ENCODE measurements at regions not wholly inside any gene's neighbourhood (a gene's known extent, or its start where the extent isn't known, plus 50 kb on each side); places are given as distances from the start of the nearest gene placed in this dataset.
"Not testable (repeated sequence)": the region's sequence is repeated elsewhere in the genome, so short reads cannot be mapped to it uniquely, and the experiment has no call there.

GRCh38 chr10:23630376-23630775 lies 191.5 kb downstream of the OTUD1 start:
- ChIA-PET CTCF (no interaction called here), POLR2A (no interaction called here)
- H3K4me3 ChIP-seq (ENCODE audit: control insufficient read depth in 1 of 7, extremely low read depth in 1 of 7, insufficient read depth in 4 of 7, low read depth in 2 of 7, low read length in 6 of 7) = no peak overlapping the region
- no peak for DNase-seq
- no peak overlapping the region for H3K27ac ChIP-seq (ENCODE audit: insufficient read depth in 1 of 2, low read depth in 1 of 2, low read length in 2 of 2, poor library complexity in 1 of 2, severe bottlenecking in 2 of 2)
- no peaks in the 10 kb centered on the region for H3K4me1 ChIP-seq (ENCODE audit: control extremely low read depth in 1 of 4, control insufficient read depth in 4 of 4, insufficient read depth in 4 of 4, low read length in 3 of 4)
- no peaks in the 10 kb centered on the region for H3K36me3 ChIP-seq (ENCODE audit: control insufficient read depth in 4 of 4, insufficient read depth in 4 of 4, low read length in 3 of 4)
- H3K27me3 ChIP-seq (replicated peaks in 2 of 5; ENCODE audit: control insufficient read depth in 4 of 5, insufficient read depth in 5 of 5, low read length in 4 of 5) = no peaks in the 10 kb centered on the region
- peaks cover 0 to 4% (median 0%) of the 10 kb centered on the region in 5 experiments for H3K9me3 ChIP-seq (ENCODE audit: control extremely low read depth in 1 of 5, control insufficient read depth in 4 of 5, insufficient read depth in 2 of 5, low read depth in 1 of 5, low read length in 4 of 5)

GRCh38 chr10:23630885-23631284 lies 192.0 kb downstream of the OTUD1 start:
- Histone ChIP-seq H3K4me3 (ENCODE audit: control insufficient read depth in 1 of 7, extremely low read depth in 1 of 7, insufficient read depth in 4 of 7, low read depth in 2 of 7, low read length in 6 of 7) (no peak overlapping the region), H3K27ac (ENCODE audit: insufficient read depth in 1 of 2, low read depth in 1 of 2, low read length in 2 of 2, poor library complexity in 1 of 2, severe bottlenecking in 2 of 2) (no peak overlapping the region), H3K36me3 (ENCODE audit: control insufficient read depth in 4 of 4, insufficient read depth in 4 of 4, low read length in 3 of 4) (no peaks in the 10 kb centered on the region), H3K27me3 (replicated peaks in 2 of 5; ENCODE audit: control insufficient read depth in 4 of 5, insufficient read depth in 5 of 5, low read length in 4 of 5) (no peaks in the 10 kb centered on the region), H3K9me3 (ENCODE audit: control extremely low read depth in 1 of 5, control insufficient read depth in 4 of 5, insufficient read depth in 2 of 5, low read depth in 1 of 5, low read length in 4 of 5) (peaks cover 0 to 4% (median 0%) of the 10 kb centered on the region in 5 experiments), H3K4me1 (ENCODE audit: control extremely low read depth in 1 of 4, control insufficient read depth in 4 of 4, insufficient read depth in 4 of 4, low read length in 3 of 4) (no peaks in the 10 kb centered on the region)
- ChIA-PET POLR2A (no interaction called here), CTCF (no interaction called here)
- 75% methylated on average over 2 of the region's 3 CpGs for WGBS (ENCODE audit: insufficient coverage)
- no peak for DNase-seq

GRCh38 chr10:23643111-23643780 lies 204.4 kb downstream of the OTUD1 start:
- Histone ChIP-seq H3K27me3 (replicated peaks in 2 of 5; ENCODE audit: control insufficient read depth in 4 of 5, insufficient read depth in 5 of 5, low read length in 4 of 5) (no peaks in the 10 kb centered on the region), H3K4me3 (ENCODE audit: control insufficient read depth in 1 of 7, extremely low read depth in 1 of 7, insufficient read depth in 4 of 7, low read depth in 2 of 7, low read length in 6 of 7) (no peak overlapping the region), H3K36me3 (ENCODE audit: control insufficient read depth in 4 of 4, insufficient read depth in 4 of 4, low read length in 3 of 4) (no peaks in the 10 kb centered on the region), H3K4me1 (ENCODE audit: control extremely low read depth in 1 of 4, control insufficient read depth in 4 of 4, insufficient read depth in 4 of 4, low read length in 3 of 4) (peaks cover 0 to 4% (median 0%) of the 10 kb centered on the region in 4 experiments), H3K27ac (ENCODE audit: insufficient read depth in 1 of 2, low read depth in 1 of 2, low read length in 2 of 2, poor library complexity in 1 of 2, severe bottlenecking in 2 of 2) (no peak overlapping the region), H3K9me3 (ENCODE audit: control extremely low read depth in 1 of 5, control insufficient read depth in 4 of 5, insufficient read depth in 2 of 5, low read depth in 1 of 5, low read length in 4 of 5) (no peaks in the 10 kb centered on the region)
- ChIA-PET CTCF (no interaction called here), POLR2A (no interaction called here)
- DNase-seq = peak in 2 of 3 donors; percentile 1
- whole genome bisulfite sequencing (ENCODE audit: insufficient coverage) = no CpG with 5 or more reads among the region's 4 CpGs

DNA sequence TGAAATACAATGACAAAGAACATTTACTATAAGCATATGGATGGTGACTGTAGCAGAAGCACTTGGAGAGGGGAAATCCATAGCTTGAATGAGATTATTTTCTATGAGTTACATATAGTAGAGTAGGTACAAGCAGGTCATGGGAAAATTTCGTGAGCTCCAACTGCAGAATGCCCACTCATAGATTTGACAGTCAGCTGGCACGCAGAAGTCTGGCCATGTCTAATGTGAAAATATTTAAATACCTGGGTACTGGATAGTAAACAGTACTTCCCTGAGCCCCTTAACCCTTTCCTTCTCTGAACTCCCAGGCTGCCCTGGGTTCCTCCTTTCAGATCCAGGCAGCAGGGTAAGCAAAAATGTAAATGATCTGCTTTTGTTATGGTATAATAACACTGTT lies 209.7 kb downstream of the OTUD1 start:
- 100% methylated on average over 1 of the region's 2 CpGs for WGBS (ENCODE audit: insufficient coverage)
- Histone ChIP-seq H3K9me3 (ENCODE audit: control extremely low read depth in 1 of 5, control insufficient read depth in 4 of 5, insufficient read depth in 2 of 5, low read depth in 1 of 5, low read length in 4 of 5) (no peaks in the 10 kb centered on the region), H3K27ac (ENCODE audit: insufficient read depth in 1 of 2, low read depth in 1 of 2, low read length in 2 of 2, poor library complexity in 1 of 2, severe bottlenecking in 2 of 2) (no peak overlapping the region), H3K27me3 (replicated peaks in 2 of 5; ENCODE audit: control insufficient read depth in 4 of 5, insufficient read depth in 5 of 5, low read length in 4 of 5) (no peaks in the 10 kb centered on the region), H3K4me1 (ENCODE audit: control extremely low read depth in 1 of 4, control insufficient read depth in 4 of 4, insufficient read depth in 4 of 4, low read length in 3 of 4) (no peaks in the 10 kb centered on the region), H3K36me3 (ENCODE audit: control insufficient read depth in 4 of 4, insufficient read depth in 4 of 4, low read length in 3 of 4) (no peaks in the 10 kb centered on the region), H3K4me3 (ENCODE audit: control insufficient read depth in 1 of 7, extremely low read depth in 1 of 7, insufficient read depth in 4 of 7, low read depth in 2 of 7, low read length in 6 of 7) (no peak overlapping the region)
- CTCF ChIA-PET = no interaction called here
- no peak for DNase-seq
- POLR2A ChIA-PET = no interaction called here

DNA sequence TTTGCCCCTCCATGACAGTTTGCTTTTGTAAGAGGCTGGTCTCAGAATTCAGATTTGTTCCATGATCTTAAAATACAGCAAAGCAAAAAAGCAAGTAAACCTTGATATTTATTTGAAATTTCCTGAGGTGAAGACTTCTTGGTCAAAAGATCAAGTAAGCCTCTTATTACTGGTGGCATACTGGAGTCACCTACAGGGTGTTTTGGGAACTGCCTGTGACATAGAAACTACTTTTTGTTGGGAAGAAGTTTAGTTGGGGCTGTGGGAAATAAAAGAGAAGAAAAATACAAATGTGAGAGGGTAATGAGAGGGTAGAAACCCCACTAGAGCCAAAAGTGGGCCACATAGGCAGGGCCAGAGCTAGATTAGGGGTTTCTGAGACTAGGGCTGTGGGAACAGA lies 217.9 kb downstream of the OTUD1 start:
- CTCF ChIA-PET = interaction anchor here (0.8 to 1.6 kb wide), 3 partner anchors 246 to 342 kb away, joined by 3 to 4 read pairs (median 3); no protein-coding TSS in a partner anchor
- Histone ChIP-seq H3K36me3 (ENCODE audit: control insufficient read depth in 4 of 4, insufficient read depth in 4 of 4, low read length in 3 of 4) (no peaks in the 10 kb centered on the region), H3K27ac (ENCODE audit: insufficient read depth in 1 of 2, low read depth in 1 of 2, low read length in 2 of 2, poor library complexity in 1 of 2, severe bottlenecking in 2 of 2) (no peak overlapping the region), H3K4me3 (ENCODE audit: control insufficient read depth in 1 of 7, extremely low read depth in 1 of 7, insufficient read depth in 4 of 7, low read depth in 2 of 7, low read length in 6 of 7) (no peak overlapping the region), H3K9me3 (ENCODE audit: control extremely low read depth in 1 of 5, control insufficient read depth in 4 of 5, insufficient read depth in 2 of 5, low read depth in 1 of 5, low read length in 4 of 5) (no peaks in the 10 kb centered on the region), H3K27me3 (replicated peaks in 2 of 5; ENCODE audit: control insufficient read depth in 4 of 5, insufficient read depth in 5 of 5, low read length in 4 of 5) (peaks cover 0 to 14% (median 0%) of the 10 kb centered on the region in 5 experiments), H3K4me1 (ENCODE audit: control extremely low read depth in 1 of 4, control insufficient read depth in 4 of 4, insufficient read depth in 4 of 4, low read length in 3 of 4) (no peaks in the 10 kb centered on the region)
- POLR2A ChIA-PET = no interaction called here
- peak in 2 of 3 donors; percentile 4 to 19 for DNase-seq

- Histone ChIP-seq H3K4me1 (ENCODE audit: control extremely low read depth in 1 of 4, control insufficient read depth in 4 of 4, insufficient read depth in 4 of 4, low read length in 3 of 4) (no peaks in the 10 kb centered on the region), H3K36me3 (ENCODE audit: control insufficient read depth in 4 of 4, insufficient read depth in 4 of 4, low read length in 3 of 4) (no peaks in the 10 kb centered on the region), H3K4me3 (ENCODE audit: control insufficient read depth in 1 of 7, extremely low read depth in 1 of 7, insufficient read depth in 4 of 7, low read depth in 2 of 7, low read length in 6 of 7) (no peak overlapping the region), H3K9me3 (ENCODE audit: control extremely low read depth in 1 of 5, control insufficient read depth in 4 of 5, insufficient read depth in 2 of 5, low read depth in 1 of 5, low read length in 4 of 5) (no peaks in the 10 kb centered on the region), H3K27ac (ENCODE audit: insufficient read depth in 1 of 2, low read depth in 1 of 2, low read length in 2 of 2, poor library complexity in 1 of 2, severe bottlenecking in 2 of 2) (no peak overlapping the region), H3K27me3 (replicated peaks in 2 of 5; ENCODE audit: control insufficient read depth in 4 of 5, insufficient read depth in 5 of 5, low read length in 4 of 5) (peaks cover 0 to 14% (median 0%) of the 10 kb centered on the region in 5 experiments)
- ChIA-PET POLR2A (no interaction called here), CTCF (interaction anchor here (0.8 to 1.6 kb wide), 4 partner anchors 14 to 343 kb away, joined by 3 to 4 read pairs (median 3); no protein-coding TSS in a partner anchor)
- no peak for DNase-seq
Measured at GRCh38 chr10:23657677-23658076, 218.8 kb downstream of the OTUD1 start.

- CTCF ChIA-PET = interaction anchor here (1.3 kb wide), 1 partner anchor 14 kb away, joined by 3 read pairs; no protein-coding TSS in a partner anchor
- H3K27ac ChIP-seq (ENCODE audit: insufficient read depth in 1 of 2, low read depth in 1 of 2, low read length in 2 of 2, poor library complexity in 1 of 2, severe bottlenecking in 2 of 2); H3K36me3 ChIP-seq (ENCODE audit: control insufficient read depth in 4 of 4, insufficient read depth in 4 of 4, low read length in 3 of 4); H3K4me3 ChIP-seq (ENCODE audit: control insufficient read depth in 1 of 7, extremely low read depth in 1 of 7, insufficient read depth in 4 of 7, low read depth in 2 of 7, low read length in 6 of 7); POLR2A ChIA-PET; H3K4me1 ChIP-seq (ENCODE audit: control extremely low read depth in 1 of 4, control insufficient read depth in 4 of 4, insufficient read depth in 4 of 4, low read length in 3 of 4); H3K9me3 ChIP-seq (ENCODE audit: control extremely low read depth in 1 of 5, control insufficient read depth in 4 of 5, insufficient read depth in 2 of 5, low read depth in 1 of 5, low read length in 4 of 5); DNase-seq; H3K27me3 ChIP-seq (replicated peaks in 2 of 5; ENCODE audit: control insufficient read depth in 4 of 5, insufficient read depth in 5 of 5, low read length in 4 of 5): not testable (repeated sequence)
- 84% methylated on average over 5 of the region's 7 CpGs for WGBS (ENCODE audit: insufficient coverage)
Measured at GRCh38 chr10:23671866-23672265, 233.0 kb downstream of the OTUD1 start.
